Activated CD8-positive, alpha-beta memory T cell treated with anti-CD3 and anti-CD28 coated beads for 4 hours (primary cell): ENCODE measurements at regions not wholly inside any gene's neighbourhood (a gene's known extent, or its start where the extent isn't known, plus 50 kb on each side); places are given as distances from the start of the nearest gene placed in this dataset.

Experiments
- DNase-seq, 2 donors: peaks; one replicate each; pipeline ENCODE4 v3.0.0-alpha.2; 2020; ENCODE audit warnings: low read depth in 2 of 2

- DNase-seq = no peak
These were observed 1896.0 kb upstream of the PIK3C3 start for GRCh38 chr18:40058811-40059570.

GRCh38 chr18:40056079-40056692, 1898.8 kb upstream of the PIK3C3 start:
- no peak for DNase-seq

- no peak for DNase-seq
These were observed 1899.8 kb upstream of the PIK3C3 start for GRCh38 chr18:40055262-40055661.

GRCh38 chr18:40049716-40050115, 1905.3 kb upstream of the PIK3C3 start:
- no peak for DNase-seq

GRCh38 chr18:40048886-40049650, 1906.0 kb upstream of the PIK3C3 start:
- no peak for DNase-seq

GRCh38 chr18:40048253-40048652, 1906.8 kb upstream of the PIK3C3 start:
- no peak for DNase-seq

GRCh38 chr18:40046596-40046995, 1908.4 kb upstream of the PIK3C3 start:
- no peak for DNase-seq

GRCh38 chr18:40041951-40042350, 1913.1 kb upstream of the PIK3C3 start:
- no peak for DNase-seq

- no peak for DNase-seq
These were observed 1914.5 kb upstream of the PIK3C3 start for GRCh38 chr18:40040574-40040973.

GRCh38 chr18:40037356-40037755, 1917.7 kb upstream of the PIK3C3 start:
- DNase-seq = no peak

GRCh38 chr18:40036861-40037260, 1918.2 kb upstream of the PIK3C3 start:
- DNase-seq = no peak

- no peak for DNase-seq
These were observed 1919.1 kb upstream of the PIK3C3 start for GRCh38 chr18:40035966-40036365.

GRCh38 chr18:40032076-40032475, 1923.0 kb upstream of the PIK3C3 start:
- DNase-seq = no peak

GRCh38 chr18:40031435-40031834, 1923.6 kb upstream of the PIK3C3 start:
- DNase-seq = no peak

GRCh38 chr18:40019797-40020392, 1935.1 kb upstream of the PIK3C3 start:
- no peak for DNase-seq

GRCh38 chr18:40018266-40018665, 1936.8 kb upstream of the PIK3C3 start:
- no peak for DNase-seq

GRCh38 chr18:40017021-40017420, 1938.0 kb upstream of the PIK3C3 start:
- DNase-seq = no peak

- no peak for DNase-seq
These were observed 1938.6 kb upstream of the PIK3C3 start for GRCh38 chr18:40016405-40016804.

- DNase-seq = no peak
These were observed 1941.9 kb upstream of the PIK3C3 start for GRCh38 chr18:40013001-40013609.

- no peak for DNase-seq
These were observed 1943.8 kb upstream of the PIK3C3 start for GRCh38 chr18:40011201-40011600.

GRCh38 chr18:40006634-40007033, 1948.4 kb upstream of the PIK3C3 start:
- no peak for DNase-seq

- no peak for DNase-seq
These were observed 1950.8 kb upstream of the PIK3C3 start for GRCh38 chr18:40004246-40004645.
